ENCODE measurements at regions not wholly inside any gene's neighbourhood (a gene's known extent, or its start where the extent isn't known, plus 50 kb on each side); places are given as distances from the start of the nearest gene placed in this dataset.

DNA sequence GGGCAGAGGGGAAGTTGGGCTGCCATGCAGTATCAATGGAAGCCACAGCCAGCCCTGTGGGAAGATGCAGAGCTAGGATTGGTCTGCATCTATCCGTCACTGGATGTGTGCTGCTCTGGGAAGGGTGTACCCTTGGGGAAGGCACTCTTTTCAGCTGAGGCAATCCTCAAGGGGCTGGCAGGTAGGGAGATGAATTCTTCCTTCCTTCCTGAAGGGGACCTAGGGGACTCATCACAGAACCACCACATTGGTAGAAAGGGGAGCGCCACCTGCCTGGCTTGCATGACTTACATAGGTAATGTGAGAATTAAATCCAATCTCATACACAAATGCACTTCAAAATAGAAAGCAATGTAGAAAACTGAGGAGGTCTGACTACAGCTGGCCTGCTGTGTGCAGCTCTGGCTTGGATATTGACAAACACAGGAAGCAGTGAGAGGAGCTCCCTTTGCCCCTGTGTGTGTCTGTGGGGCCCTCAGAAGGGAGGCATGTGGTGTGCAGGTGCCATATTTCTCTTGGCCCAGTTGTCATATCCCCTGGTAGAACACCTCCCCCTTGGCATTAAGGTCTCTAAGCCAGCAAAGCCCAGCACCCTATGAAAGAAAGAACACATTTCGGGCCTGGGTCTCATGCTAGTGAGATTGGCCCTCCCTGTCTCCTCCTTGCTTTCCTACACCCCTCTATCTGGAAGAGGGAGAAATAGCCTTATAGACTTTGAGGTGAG, 260.3 kb upstream of the MOCS1 start:
- DNase-seq (ENCODE audit: low read depth, low spot score) = no peak
- ChIA-PET POLR2A (no interaction called here), CTCF (no interaction called here)
- TF ChIP-seq, protein P1, sequence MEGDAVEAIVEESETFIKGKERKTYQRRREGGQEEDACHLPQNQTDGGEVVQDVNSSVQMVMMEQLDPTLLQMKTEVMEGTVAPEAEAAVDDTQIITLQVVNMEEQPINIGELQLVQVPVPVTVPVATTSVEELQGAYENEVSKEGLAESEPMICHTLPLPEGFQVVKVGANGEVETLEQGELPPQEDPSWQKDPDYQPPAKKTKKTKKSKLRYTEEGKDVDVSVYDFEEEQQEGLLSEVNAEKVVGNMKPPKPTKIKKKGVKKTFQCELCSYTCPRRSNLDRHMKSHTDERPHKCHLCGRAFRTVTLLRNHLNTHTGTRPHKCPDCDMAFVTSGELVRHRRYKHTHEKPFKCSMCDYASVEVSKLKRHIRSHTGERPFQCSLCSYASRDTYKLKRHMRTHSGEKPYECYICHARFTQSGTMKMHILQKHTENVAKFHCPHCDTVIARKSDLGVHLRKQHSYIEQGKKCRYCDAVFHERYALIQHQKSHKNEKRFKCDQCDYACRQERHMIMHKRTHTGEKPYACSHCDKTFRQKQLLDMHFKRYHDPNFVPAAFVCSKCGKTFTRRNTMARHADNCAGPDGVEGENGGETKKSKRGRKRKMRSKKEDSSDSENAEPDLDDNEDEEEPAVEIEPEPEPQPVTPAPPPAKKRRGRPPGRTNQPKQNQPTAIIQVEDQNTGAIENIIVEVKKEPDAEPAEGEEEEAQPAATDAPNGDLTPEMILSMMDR (IDR thresholded peaks at IDR 0.05; ENCODE audit: insufficient read depth, low read length, missing control alignments) = no peak
- H3K4me3 ChIP-seq (ENCODE audit: low read depth, low read length) = no peak overlapping the region

DNA sequence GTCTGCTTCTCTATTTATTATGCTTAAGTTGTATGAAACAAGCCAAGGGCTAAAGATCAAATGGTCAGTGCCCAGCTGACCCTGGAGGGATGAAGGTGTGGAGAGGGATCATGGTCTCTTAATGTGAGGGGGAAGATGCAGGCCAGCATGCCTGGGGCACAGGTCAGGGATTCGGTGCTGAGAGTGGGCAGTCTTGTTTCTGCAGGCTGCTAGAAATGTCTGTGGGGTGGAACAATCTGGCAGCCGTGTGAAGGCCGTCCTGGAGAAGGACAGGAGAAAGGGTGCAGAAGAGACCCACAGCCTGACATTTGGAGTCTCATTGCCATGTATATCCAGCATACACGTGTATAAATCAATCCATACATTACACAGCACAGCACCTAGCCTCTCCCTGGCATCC, 258.3 kb upstream of the MOCS1 start:
- H3K4me3 ChIP-seq (ENCODE audit: low read depth, low read length) = no peak overlapping the region
- DNase-seq (ENCODE audit: low read depth, low spot score) = no peak
- TF ChIP-seq, protein P1 (IDR thresholded peaks at IDR 0.05; ENCODE audit: insufficient read depth, low read length, missing control alignments) = no peak
- ChIA-PET CTCF (no interaction called here), POLR2A (no interaction called here)

DNA sequence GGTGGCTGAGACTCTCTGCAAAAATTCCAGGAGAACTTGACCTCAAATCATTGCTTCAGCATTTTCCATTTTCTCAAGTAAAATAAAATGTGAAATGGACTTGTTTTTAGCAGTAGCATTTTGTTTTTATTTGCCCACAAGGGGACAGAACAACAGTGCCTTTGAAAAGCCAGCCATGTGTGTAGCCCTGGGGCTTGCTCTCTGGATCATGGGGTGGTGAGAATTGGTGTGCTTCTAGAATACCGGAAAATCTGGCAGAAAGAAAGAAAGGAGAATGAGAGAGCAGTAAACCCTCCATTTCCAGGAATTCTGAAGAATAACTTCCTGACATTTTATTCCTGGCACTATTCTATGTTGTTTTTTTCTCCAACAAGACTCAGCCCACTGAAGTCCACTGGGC, 254.7 kb upstream of the MOCS1 start:
- CTCF ChIA-PET = no interaction called here
- POLR2A ChIA-PET = no interaction called here
- DNase-seq (ENCODE audit: low read depth, low spot score) = no peak
- no peak overlapping the region for H3K4me3 ChIP-seq (ENCODE audit: low read depth, low read length)
- TF ChIP-seq, protein P1 (IDR thresholded peaks at IDR 0.05; ENCODE audit: insufficient read depth, low read length, missing control alignments) = no peak

DNA sequence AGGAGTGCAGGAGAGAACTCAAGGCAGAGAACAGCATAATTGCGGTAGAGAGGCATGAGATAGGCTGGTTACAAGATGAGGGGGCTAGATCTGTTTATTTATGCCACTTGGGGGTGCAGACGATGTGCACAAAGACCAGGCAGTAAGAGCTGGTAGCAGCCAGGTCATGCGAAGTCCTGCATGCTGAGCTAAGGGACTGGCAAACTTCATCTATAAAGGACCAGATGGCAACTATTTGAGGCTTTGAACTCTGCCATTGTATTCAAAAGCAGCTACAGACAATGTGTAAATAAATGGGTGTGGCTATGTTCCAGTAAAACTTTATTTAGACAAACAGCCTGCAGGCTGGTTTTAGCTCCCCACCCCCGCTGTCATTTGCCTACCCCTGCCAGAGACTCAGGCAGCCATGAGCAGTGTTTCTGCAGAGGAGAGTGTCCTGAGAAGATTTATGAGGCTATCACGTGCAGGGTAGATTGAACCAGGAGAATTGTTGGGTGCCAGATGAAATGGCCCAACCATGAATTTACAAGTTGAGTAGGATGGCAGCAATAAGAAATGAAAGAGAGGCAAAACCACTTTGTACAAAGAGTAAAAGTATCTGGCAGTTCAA, 253.4 kb upstream of the MOCS1 start:
- H3K4me3 ChIP-seq (ENCODE audit: low read depth, low read length) = no peak overlapping the region
- DNase-seq (ENCODE audit: low read depth, low spot score) = no peak
- POLR2A ChIA-PET = no interaction called here
- CTCF ChIA-PET = no interaction called here
- TF ChIP-seq, protein P1 (IDR thresholded peaks at IDR 0.05; ENCODE audit: insufficient read depth, low read length, missing control alignments) = no peak

DNA sequence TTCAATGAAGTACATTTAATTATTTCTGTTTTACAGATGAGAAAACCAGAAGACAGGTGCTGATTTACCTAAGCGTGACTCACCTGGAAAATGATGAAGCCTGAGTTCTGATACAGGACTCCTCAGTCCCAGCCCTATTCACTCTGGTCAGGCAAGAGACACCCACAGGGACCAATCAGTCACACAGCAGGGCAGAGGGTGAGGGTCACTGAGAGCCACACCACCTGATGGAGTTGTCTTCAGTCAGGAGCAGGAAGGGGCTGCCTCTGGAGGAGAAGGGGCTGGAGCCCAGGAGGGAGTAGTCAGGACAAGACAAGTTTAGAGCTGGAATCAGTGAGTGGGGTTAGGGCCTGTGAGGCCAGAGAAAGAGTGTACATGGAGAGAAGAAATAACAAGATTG, 251.2 kb upstream of the MOCS1 start:
- TF ChIP-seq, protein P1 (IDR thresholded peaks at IDR 0.05; ENCODE audit: insufficient read depth, low read length, missing control alignments) = no peak
- DNase-seq (ENCODE audit: low read depth, low spot score) = no peak
- CTCF ChIA-PET = no interaction called here
- POLR2A ChIA-PET = no interaction called here
- H3K4me3 ChIP-seq (ENCODE audit: low read depth, low read length) = no peak overlapping the region

DNA sequence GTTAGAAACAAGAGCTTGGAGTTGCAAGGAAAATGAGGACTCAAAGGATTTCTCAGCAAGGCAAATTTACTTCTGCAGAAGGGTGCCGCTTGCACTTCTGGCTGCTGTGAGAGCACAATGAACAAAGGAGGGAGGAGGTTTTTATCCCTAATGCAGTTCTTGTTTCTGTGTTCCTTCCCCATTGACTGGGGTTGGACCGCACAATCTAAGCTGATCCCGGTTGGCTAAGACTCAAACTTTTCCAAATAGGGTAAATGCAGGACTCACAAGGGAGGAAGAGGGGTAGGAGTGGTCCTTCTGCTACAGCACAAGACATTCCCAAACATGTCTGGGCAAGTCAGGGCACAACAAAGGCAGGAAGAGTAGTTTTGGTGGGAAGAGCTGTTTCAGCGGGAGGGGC, 249.6 kb upstream of the MOCS1 start:
- H3K4me3 ChIP-seq (ENCODE audit: low read depth, low read length) = no peak overlapping the region
- CTCF ChIA-PET = no interaction called here
- TF ChIP-seq, protein P1 (IDR thresholded peaks at IDR 0.05; ENCODE audit: insufficient read depth, low read length, missing control alignments) = no peak
- POLR2A ChIA-PET = no interaction called here
- DNase-seq (ENCODE audit: low read depth, low spot score) = no peak

Measured in AG04449 (cell line).